Smooth muscle cell (in vitro differentiated cells): ENCODE measurements at regions not wholly inside any gene's neighbourhood (a gene's known extent, or its start where the extent isn't known, plus 50 kb on each side); places are given as distances from the start of the nearest gene placed in this dataset.

ENCODE experiments used
- DNase-seq: peaks from one replicate; lab custom pipeline; 2025; ENCODE audit not compliant: unreplicated experiment; lab: John Stamatoyannopoulos, UW
- H2AFZ ChIP-seq: fragments of 200-600 bp; sonication (generic); 2 replicates; pipeline ENCODE4 v1.6.0; 2016; ENCODE audit warnings: antibody characterized with exemption, low read depth, mild to moderate bottlenecking
- H3F3A ChIP-seq: fragments of 200-600 bp; sonication (generic); 2 replicates; pipeline ENCODE4 v1.6.0; 2017; ENCODE audit warnings: antibody characterized with exemption, low read depth
- H3K27ac ChIP-seq: fragments of 200-600 bp; sonication (generic); 2 replicates; pipeline ENCODE4 v1.5.1; 2016; ENCODE audit warnings: low read depth, mild to moderate bottlenecking
- H3K27me3 ChIP-seq: fragments of 200-600 bp; sonication (generic); 2 replicates; pipeline ENCODE4 v1.6.1; 2016; ENCODE audit warnings: low read depth, mild to moderate bottlenecking
- H3K36me3 ChIP-seq: fragments of 200-600 bp; sonication (generic); 2 replicates; pipeline ENCODE4 v1.5.1; 2016; ENCODE audit warnings: low read depth
- H3K4me1 ChIP-seq: fragments of 200-600 bp; sonication (generic); 2 replicates; pipeline ENCODE4 v1.5.1; 2016; ENCODE audit warnings: low read depth
- H3K4me2 ChIP-seq: fragments of 200-600 bp; sonication (generic); 2 replicates; pipeline ENCODE4 v1.6.0; 2016; ENCODE audit warnings: mild to moderate bottlenecking
- H3K4me3 ChIP-seq: fragments of 200-600 bp; sonication (generic); 2 replicates; pipeline ENCODE4 v1.5.1; 2016; ENCODE audit warnings: mild to moderate bottlenecking
- H3K79me2 ChIP-seq: fragments of 200-600 bp; sonication (generic); 2 replicates; pipeline ENCODE4 v1.6.0; 2016; ENCODE audit warnings: low read depth, mild to moderate bottlenecking
- H3K9ac ChIP-seq: fragments of 200-600 bp; sonication (generic); 2 replicates; pipeline ENCODE4 v1.6.0; 2016; ENCODE audit warnings: low read depth
- H3K9me3 ChIP-seq: fragments of 200-600 bp; sonication (generic); replicated peaks from 2 replicates; pipeline ENCODE4 v1.5.1; 2016; ENCODE audit warnings: low read depth
- H4K20me1 ChIP-seq: fragments of 200-600 bp; sonication (generic); 2 replicates; pipeline ENCODE4 v1.6.0; 2016; ENCODE audit warnings: low read depth
- WGBS: methylation state at CpG from one replicate; pipeline ENCODE4 v1.1.7; 2016; ENCODE audit warnings: low lambda C conversion rate; 5-methylcytosine and 5-hydroxymethylcytosine counted together
- TF ChIP-seq, protein P1 (sequence below): fragments of 200-600 bp; sonication (generic); IDR thresholded peaks from 2 replicates; pipeline ENCODE4 v1.5.1; 2017; ENCODE audit warnings: borderline replicate concordance, mild to moderate bottlenecking, antibody characterized with exemption; ENCODE audit not compliant: insufficient read depth, poor library complexity, severe bottlenecking

DNA sequence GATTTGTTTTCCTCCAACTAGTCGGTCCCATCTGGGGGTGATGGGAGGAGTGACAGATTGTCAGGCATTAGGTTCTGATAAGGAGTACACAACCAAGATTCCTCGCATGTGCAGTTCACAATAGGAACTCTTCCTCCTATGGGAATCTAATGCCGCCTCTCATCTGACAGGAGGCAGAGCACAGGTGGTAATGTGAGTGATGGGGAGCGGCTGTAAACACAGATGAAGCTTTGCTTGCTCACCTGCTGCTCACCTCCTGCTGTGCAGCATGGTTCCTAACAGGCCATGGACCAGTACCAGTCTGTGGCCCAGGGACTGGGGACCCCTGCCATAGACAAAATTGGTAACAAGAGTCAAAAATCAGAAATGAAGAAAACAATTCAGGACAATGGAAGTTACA, 173.3 kb upstream of the HMHB1 start:
- Histone ChIP-seq H3F3A (peaks cover 10% of the 10 kb centered on the region), H3K27ac (no peak overlapping the region), H3K36me3 (no peaks in the 10 kb centered on the region), H3K9me3 (no peaks in the 10 kb centered on the region), H3K4me1 (no peaks in the 10 kb centered on the region), H3K4me3 (no peak overlapping the region), H4K20me1 (no peaks in the 10 kb centered on the region), H3K27me3 (no peaks in the 10 kb centered on the region), H3K9ac (no peak overlapping the region), H2AFZ (no peak overlapping the region), H3K79me2 (no peaks in the 10 kb centered on the region), H3K4me2 (no peak overlapping the region)
- DNase-seq = no peak
- TF ChIP-seq, protein P1, sequence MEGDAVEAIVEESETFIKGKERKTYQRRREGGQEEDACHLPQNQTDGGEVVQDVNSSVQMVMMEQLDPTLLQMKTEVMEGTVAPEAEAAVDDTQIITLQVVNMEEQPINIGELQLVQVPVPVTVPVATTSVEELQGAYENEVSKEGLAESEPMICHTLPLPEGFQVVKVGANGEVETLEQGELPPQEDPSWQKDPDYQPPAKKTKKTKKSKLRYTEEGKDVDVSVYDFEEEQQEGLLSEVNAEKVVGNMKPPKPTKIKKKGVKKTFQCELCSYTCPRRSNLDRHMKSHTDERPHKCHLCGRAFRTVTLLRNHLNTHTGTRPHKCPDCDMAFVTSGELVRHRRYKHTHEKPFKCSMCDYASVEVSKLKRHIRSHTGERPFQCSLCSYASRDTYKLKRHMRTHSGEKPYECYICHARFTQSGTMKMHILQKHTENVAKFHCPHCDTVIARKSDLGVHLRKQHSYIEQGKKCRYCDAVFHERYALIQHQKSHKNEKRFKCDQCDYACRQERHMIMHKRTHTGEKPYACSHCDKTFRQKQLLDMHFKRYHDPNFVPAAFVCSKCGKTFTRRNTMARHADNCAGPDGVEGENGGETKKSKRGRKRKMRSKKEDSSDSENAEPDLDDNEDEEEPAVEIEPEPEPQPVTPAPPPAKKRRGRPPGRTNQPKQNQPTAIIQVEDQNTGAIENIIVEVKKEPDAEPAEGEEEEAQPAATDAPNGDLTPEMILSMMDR = no peak
- 96% methylated on average over 4 of the region's 4 CpGs for WGBS

DNA sequence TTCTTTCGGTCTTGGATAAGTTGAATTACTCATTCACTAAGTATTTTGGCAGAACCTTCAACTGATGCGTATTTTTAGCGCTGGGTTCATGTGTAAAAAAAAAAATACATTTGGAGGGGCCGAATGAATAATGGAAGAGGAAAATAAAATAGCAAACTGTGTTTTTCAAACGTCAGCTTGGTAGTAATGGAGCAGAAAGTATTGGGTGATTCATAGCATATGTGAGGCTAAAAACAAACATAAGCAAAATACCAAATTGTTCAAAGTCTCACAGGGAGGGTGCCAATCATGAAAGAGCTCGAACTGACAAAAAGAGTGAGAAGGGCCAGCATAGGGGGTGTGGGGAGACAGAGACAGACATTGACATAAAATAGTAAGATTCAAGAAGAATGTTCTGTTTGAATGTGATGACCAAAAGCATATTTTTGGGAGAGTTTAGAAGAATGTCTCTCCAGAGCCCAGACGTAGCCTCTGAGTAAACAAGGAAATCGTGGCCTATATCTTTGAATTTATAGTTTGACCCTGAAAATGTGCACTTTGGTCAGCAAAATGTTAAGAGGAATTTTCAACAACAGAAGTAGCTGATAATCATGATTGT, 174.9 kb upstream of the HMHB1 start:
- Histone ChIP-seq H3K9ac (no peak overlapping the region), H3K9me3 (no peaks in the 10 kb centered on the region), H3K79me2 (no peaks in the 10 kb centered on the region), H3K4me3 (no peak overlapping the region), H2AFZ (peak overlapping the region; percentile 46), H3K36me3 (no peaks in the 10 kb centered on the region), H4K20me1 (no peaks in the 10 kb centered on the region), H3K27ac (peak overlapping the region; percentile 45), H3F3A (peaks cover 7% of the 10 kb centered on the region), H3K4me1 (no peaks in the 10 kb centered on the region), H3K27me3 (no peaks in the 10 kb centered on the region), H3K4me2 (peak overlapping the region; percentile 27)
- WGBS = 54% methylated on average over 8 of the region's 8 CpGs
- no peak for DNase-seq
- TF ChIP-seq, protein P1 = no peak

DNA sequence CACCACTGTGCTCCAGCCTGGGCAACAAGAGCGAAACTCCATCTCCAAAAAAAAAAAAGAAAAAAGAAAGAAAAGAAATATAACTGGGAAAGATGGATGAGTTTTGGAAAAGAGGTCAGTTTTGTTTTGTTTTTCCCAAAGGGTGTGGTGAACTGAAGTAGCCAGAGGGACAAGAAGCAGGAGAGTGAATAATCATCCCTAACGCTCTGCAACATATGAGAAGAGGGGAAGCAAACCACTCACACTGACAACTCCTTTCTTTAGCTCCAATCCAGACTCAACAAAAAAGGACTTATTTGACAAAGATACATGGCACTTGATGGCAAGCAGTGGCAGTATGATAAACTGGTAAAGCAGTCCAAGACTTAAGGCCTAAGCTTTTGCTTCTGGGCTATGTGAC, 176.1 kb upstream of the HMHB1 start:
- TF ChIP-seq, protein P1 = no peak
- Histone ChIP-seq H3K9ac (no peak overlapping the region), H3K27me3 (no peaks in the 10 kb centered on the region), H3K9me3 (no peaks in the 10 kb centered on the region), H3K4me1 (no peaks in the 10 kb centered on the region), H3K36me3 (no peaks in the 10 kb centered on the region), H3K79me2 (no peaks in the 10 kb centered on the region), H3F3A (peaks cover 4% of the 10 kb centered on the region), H2AFZ (no peak overlapping the region), H4K20me1 (no peaks in the 10 kb centered on the region), H3K4me2 (no peak overlapping the region), H3K27ac (no peak overlapping the region), H3K4me3 (no peak overlapping the region)
- WGBS = 89% methylated on average over 2 of the region's 2 CpGs
- no peak for DNase-seq

DNA sequence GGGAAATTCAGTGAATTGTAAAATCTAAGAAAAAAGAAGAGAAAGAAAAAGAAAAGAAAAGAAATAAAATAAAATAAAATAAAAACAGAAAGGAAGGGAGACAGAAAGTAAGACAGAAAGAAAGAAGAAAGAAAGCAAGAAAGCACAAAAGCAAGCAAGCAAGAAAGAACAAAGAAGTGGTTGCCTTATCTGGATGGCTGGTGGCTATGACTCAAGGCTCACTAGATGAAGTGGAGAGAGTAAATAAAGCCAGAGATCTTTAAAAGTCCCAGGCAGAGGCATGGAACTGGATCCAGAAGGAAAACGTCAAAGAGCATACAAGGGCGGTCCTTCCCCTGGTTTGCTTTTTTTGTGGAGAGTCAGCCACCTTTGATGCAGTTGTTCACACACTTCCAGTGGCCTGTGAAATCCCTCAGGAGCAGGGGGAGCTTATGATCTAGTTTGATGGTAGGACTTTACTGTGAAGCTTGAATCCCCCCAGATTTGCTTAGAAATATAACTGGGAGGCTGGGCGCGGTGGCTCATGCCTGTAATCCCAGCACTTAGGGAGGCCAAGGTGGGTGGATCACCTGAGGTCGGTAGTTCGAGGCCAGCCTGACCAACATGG, 176.7 kb upstream of the HMHB1 start:
- H3K4me1 ChIP-seq = no peaks in the 10 kb centered on the region

More for the DNA sequence above, 176.7 kb upstream of the HMHB1 start:
- H3K9ac ChIP-seq = no peak overlapping the region
- DNase-seq = no peak
- no peaks in the 10 kb centered on the region for H3K27me3 ChIP-seq
- H3K36me3 ChIP-seq = no peaks in the 10 kb centered on the region
- WGBS = 66% methylated on average over 6 of the region's 6 CpGs
- H3F3A ChIP-seq = peaks cover 4% of the 10 kb centered on the region
- no peak overlapping the region for H2AFZ ChIP-seq
- H3K4me2 ChIP-seq = no peak overlapping the region
- H3K79me2 ChIP-seq = no peaks in the 10 kb centered on the region
- no peaks in the 10 kb centered on the region for H3K9me3 ChIP-seq
- H3K27ac ChIP-seq = no peak overlapping the region
- no peak overlapping the region for H3K4me3 ChIP-seq
- no peaks in the 10 kb centered on the region for H4K20me1 ChIP-seq
- TF ChIP-seq, protein P1 = no peak
